ENCODE measurements at regions not wholly inside any gene's neighbourhood (a gene's known extent, or its start where the extent isn't known, plus 50 kb on each side); places are given as distances from the start of the nearest gene placed in this dataset.
A peak's percentile ranks its signal among the peaks of the same experiment; 100 is the strongest.

- H2AFZ ChIP-seq (ENCODE audit: low read length) = no peak overlapping the region
- intact Hi-C loops (cut with micrococcal nuclease; ENCODE audit: unreplicated experiment) = no loop called here
- H3K27me3 ChIP-seq (ENCODE audit: control insufficient read depth in 1 of 2, insufficient read depth in 2 of 2, low read length in 2 of 2) = no peaks in the 10 kb centered on the region
- no peak overlapping the region for H3K9ac ChIP-seq (ENCODE audit: insufficient read depth, low read depth, low read length)
- 85% methylated on average over 1 of the region's 1 CpG for WGBS (ENCODE audit: low lambda C conversion rate)
- H3K4me1 ChIP-seq (ENCODE audit: insufficient read depth, low read length) = peaks cover 4% of the 10 kb centered on the region
- H3K79me2 ChIP-seq (ENCODE audit: insufficient read depth, low read length) = no peaks in the 10 kb centered on the region
- BruUV-seq (replicated peaks) = no TSS peak
- no peak overlapping the region for H3K27ac ChIP-seq (ENCODE audit: extremely low read length, insufficient read depth, low read length)
- FAIRE-seq (no peak), ATAC-seq (no peak), DNase-seq (ENCODE audit: low spot score) (no peak)
- H3K9me3 ChIP-seq (ENCODE audit: low read length) = peaks cover 15% of the 10 kb centered on the region; the same call in 1 of the 2 replicates
- TF ChIP-seq TBX2 (CRISPR knock-in tag; IDR thresholded peaks at IDR 0.05; ENCODE audit: borderline replicate concordance) (no peak), KLF15 (CRISPR knock-in tag; IDR thresholded peaks at IDR 0.05; ENCODE audit: borderline replicate concordance) (no peak), RCOR2 (CRISPR knock-in tag; IDR thresholded peaks at IDR 0.05) (no peak), SCMH1 (CRISPR knock-in tag; IDR thresholded peaks at IDR 0.05; ENCODE audit: borderline replicate concordance) (no peak), DMAP1 (CRISPR knock-in tag; IDR thresholded peaks at IDR 0.05) (no peak), ZNF710 (CRISPR knock-in tag; IDR thresholded peaks at IDR 0.05; ENCODE audit: borderline replicate concordance) (no peak)
- in situ Hi-C loops (cut with HindIII; ENCODE audit: extremely low pct_ligation_motif_present, low pct_unique_long_range_greater_than_20kb) = no loop called here
- CTCF ChIA-PET (ENCODE audit: low intra/inter-chr PET ratio, low total read pairs) = no interaction called here
- POLR2A ChIA-PET = no interaction called here
- no peak overlapping the region for H3K4me3 ChIP-seq (replicated peaks in 1 of 3; ENCODE audit: insufficient read depth in 1 of 3, low read depth in 2 of 3, low read length in 3 of 3)
- H4K20me1 ChIP-seq (ENCODE audit: insufficient read depth, low read length) = no peaks in the 10 kb centered on the region
- H3K36me3 ChIP-seq (replicated peaks in 1 of 2; ENCODE audit: control insufficient read depth in 1 of 2, insufficient read depth in 2 of 2, low read length in 2 of 2) = no peaks in the 10 kb centered on the region
- H3K4me2 ChIP-seq (ENCODE audit: low read depth, low read length) = no peak overlapping the region
Measured at GRCh38 chr6:121868206-121868605, 432.8 kb downstream of the GJA1 start.

GRCh38 chr6:121873595-121873994, 438.1 kb downstream of the GJA1 start:
- ChIA-PET CTCF (ENCODE audit: low intra/inter-chr PET ratio, low total read pairs) (no interaction called here), POLR2A (no interaction called here)
- H3K27me3 ChIP-seq (ENCODE audit: control insufficient read depth in 1 of 2, insufficient read depth in 2 of 2, low read length in 2 of 2) = no peaks in the 10 kb centered on the region
- no peaks in the 10 kb centered on the region for H3K36me3 ChIP-seq (replicated peaks in 1 of 2; ENCODE audit: control insufficient read depth in 1 of 2, insufficient read depth in 2 of 2, low read length in 2 of 2)
- in situ Hi-C loops (cut with HindIII; ENCODE audit: extremely low pct_ligation_motif_present, low pct_unique_long_range_greater_than_20kb) = no loop called here
- no peaks in the 10 kb centered on the region for H4K20me1 ChIP-seq (ENCODE audit: insufficient read depth, low read length)
- BruUV-seq (replicated peaks) = no TSS peak
- H3K4me1 ChIP-seq (ENCODE audit: insufficient read depth, low read length) = peaks cover 15% of the 10 kb centered on the region
- no peaks in the 10 kb centered on the region for H3K79me2 ChIP-seq (ENCODE audit: insufficient read depth, low read length)
- peaks cover 15% of the 10 kb centered on the region; the same call in 1 of the 2 replicates for H3K9me3 ChIP-seq (ENCODE audit: low read length)
- H2AFZ ChIP-seq (ENCODE audit: low read length) = no peak overlapping the region
- no peak overlapping the region for H3K4me3 ChIP-seq (replicated peaks in 1 of 3; ENCODE audit: insufficient read depth in 1 of 3, low read depth in 2 of 3, low read length in 3 of 3)
- DNase-seq (ENCODE audit: low spot score) = peak; percentile 63
- no peak overlapping the region for H3K9ac ChIP-seq (ENCODE audit: insufficient read depth, low read depth, low read length)
- H3K4me2 ChIP-seq (ENCODE audit: low read depth, low read length) = no peak overlapping the region
- H3K27ac ChIP-seq (ENCODE audit: extremely low read length, insufficient read depth, low read length) = no peak overlapping the region
- 1% methylated on average over 2 of the region's 2 CpGs for WGBS (ENCODE audit: low lambda C conversion rate)
- no peak for FAIRE-seq
- intact Hi-C loops (cut with micrococcal nuclease; ENCODE audit: unreplicated experiment) = no loop called here
- ATAC-seq = peak; percentile 83
- TF ChIP-seq ZNF335 (CRISPR knock-in tag; IDR thresholded peaks at IDR 0.05) = no peak
- no peak for TF ChIP-seq ZNF513 (CRISPR knock-in tag; conservative IDR thresholded peaks at IDR 0.05)
- TF ChIP-seq HMG20A (CRISPR knock-in tag; IDR thresholded peaks at IDR 0.05; ENCODE audit: borderline replicate concordance) = peak; percentile 20; the same call in 1 of the 2 replicates
- TF ChIP-seq SOX6 (IDR thresholded peaks at IDR 0.05) = no peak
- TF ChIP-seq SOX6 (CRISPR knock-in tag; IDR thresholded peaks at IDR 0.05) = peak; percentile 66
- TF ChIP-seq ZFP62 (CRISPR knock-in tag; IDR thresholded peaks at IDR 0.05) = no peak
- peak; percentile 53; the same call in 1 of the 2 replicates for TF ChIP-seq GATAD2A (CRISPR knock-in tag; IDR thresholded peaks at IDR 0.05)
- TF ChIP-seq ATF2 (CRISPR knock-in tag; IDR thresholded peaks at IDR 0.05) = no peak
- TF ChIP-seq ZNF549 (CRISPR knock-in tag; IDR thresholded peaks at IDR 0.05) = no peak
- peak; percentile 35; the same call in 1 of the 2 replicates for TF ChIP-seq ZMYM4 (CRISPR knock-in tag; IDR thresholded peaks at IDR 0.05)
